NOMO-1 treated with DMSO at 0.1 percent for 48 hours (cell line): ENCODE measurements at regions not wholly inside any gene's neighbourhood (a gene's known extent, or its start where the extent isn't known, plus 50 kb on each side); places are given as distances from the start of the nearest gene placed in this dataset.
"Not testable (repeated sequence)": the region's sequence is repeated elsewhere in the genome, so short reads cannot be mapped to it uniquely, and the experiment has no call there.

ENCODE experiments used
- DNase-seq: peaks from one replicate; lab custom pipeline; 2025; ENCODE audit not compliant: unreplicated experiment; lab: John Stamatoyannopoulos, UW

DNA sequence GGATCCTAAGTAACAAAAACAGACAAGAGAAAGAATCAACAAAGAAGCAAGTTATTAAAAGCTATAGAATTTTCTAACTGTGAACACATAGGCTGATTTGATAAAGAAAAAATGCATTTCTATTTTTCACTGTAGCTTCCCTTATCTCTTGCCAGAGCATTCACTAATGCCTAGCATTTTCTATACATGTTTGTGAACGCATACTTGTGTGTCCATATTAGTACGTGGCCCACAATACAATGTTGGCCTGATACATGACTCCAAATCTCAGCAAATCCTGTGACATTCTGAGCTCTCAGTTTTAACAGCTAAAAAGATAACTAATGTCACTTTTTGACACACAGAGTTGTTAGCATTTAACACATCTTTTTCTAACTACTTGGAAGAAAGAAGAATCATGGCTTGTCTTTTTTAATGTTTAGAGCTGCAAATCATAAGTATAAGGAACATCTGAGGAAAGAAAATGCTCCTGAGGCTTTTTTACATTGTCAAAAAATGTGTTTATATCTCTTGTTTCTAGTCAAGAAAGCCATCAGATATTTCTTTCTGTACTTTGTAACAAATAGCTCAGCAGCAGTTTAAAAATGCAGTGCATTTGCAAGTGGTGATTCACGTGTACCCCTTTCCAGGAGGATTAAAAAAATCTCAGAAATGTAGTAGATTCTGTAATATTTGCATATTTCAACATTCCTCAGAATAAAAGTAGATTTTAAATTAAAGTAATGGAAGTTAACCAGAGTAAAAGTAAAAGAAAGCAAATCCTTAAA lies 1646.8 kb upstream of the TMEFF2 start:
- DNase-seq = no peak

DNA sequence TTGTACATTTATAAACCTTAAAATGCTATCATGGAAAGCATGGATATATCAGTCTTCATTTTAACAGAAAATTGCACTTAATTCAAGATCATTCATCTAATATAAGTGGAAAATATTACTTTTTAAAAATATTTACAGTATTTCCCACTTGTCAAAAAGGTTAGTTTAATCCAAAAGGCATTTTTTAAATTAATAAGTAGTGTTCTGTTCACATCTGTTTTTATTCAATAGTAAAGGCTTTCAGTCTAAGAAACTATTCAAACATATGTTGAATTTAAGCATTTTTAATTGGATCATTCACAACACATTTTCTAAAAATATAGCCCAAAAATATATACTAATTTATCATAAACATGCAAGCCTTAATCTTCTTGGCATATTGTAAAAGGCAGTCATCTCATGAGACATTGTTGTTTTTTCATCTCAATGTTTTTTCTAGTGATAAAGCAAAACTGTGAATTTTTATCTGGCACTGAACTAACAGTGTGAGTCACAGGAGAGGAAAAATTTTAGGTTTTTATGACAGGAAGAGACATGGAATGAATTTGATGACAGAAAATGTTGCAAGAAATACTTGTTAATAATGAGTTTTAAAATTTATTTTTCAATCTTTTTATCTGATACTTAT lies 1642.5 kb upstream of the TMEFF2 start:
- DNase-seq = no peak

DNA sequence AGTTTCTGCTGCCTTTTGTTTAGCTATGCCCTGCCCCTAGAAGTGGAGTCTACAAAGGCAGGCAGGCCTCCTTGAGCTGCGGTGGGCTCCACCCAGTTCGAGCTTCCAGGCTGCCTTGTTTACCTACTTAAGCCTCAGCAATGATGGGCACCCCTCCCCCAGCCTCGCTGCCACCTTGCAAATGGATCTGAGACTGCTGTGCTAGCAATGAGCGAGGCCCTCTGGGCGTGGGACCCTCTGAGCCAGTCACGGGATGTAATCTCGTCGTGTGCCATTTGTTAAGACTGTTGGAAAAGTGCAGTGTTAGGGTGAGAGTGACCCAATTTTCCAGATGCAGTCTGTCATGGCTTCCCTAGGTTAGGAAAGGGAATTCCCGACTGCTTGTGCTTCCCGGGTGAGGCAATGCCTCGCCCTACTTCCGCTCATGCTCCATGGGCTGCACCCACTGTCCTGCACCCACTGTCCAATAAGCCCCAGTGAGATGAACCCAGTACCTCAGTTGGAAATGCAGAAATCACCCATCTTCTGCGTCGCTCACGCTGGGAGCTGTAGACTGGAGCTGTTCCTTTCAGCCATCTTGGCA lies 1641.8 kb upstream of the TMEFF2 start:
- DNase-seq = not testable (repeated sequence)

DNA sequence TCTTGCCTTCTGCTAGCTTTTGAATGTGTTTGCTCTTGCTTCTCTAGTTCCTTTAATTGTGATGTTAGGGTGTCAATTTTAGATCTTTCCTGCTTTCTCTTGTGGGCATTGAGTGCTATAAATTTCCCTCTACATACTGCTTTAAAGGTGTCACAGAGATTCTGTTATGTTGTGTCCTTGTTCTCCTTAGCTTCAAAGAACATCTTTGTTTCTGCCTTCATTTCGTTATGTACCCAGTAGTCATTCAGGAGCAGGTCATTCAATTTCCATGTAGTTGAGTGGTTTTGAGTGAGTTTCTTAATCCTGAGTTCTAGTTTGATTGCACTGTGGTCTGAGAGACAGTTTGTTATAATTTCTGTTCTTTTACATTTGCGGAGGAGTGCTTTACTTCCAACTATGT lies 1639.2 kb upstream of the TMEFF2 start:
- not testable (repeated sequence) for DNase-seq

DNA sequence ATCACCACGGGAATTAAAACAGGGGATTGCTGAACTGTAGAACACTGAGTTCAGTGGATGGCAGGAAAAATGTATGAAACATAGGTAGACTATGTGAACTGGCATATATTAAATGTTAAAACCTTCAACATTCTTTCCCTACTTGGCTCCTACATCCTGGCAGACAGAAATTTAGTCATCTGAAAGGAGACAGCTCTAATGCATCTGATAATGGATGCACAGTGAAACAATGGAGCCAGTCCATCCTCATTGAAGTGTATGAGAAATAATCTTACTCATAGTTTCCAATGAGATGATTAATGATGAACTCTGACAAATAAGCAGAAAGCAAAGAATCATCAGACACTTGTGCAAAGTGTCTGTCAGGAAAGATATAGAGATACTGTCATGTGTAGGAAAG lies 1629.7 kb upstream of the TMEFF2 start:
- no peak for DNase-seq

DNA sequence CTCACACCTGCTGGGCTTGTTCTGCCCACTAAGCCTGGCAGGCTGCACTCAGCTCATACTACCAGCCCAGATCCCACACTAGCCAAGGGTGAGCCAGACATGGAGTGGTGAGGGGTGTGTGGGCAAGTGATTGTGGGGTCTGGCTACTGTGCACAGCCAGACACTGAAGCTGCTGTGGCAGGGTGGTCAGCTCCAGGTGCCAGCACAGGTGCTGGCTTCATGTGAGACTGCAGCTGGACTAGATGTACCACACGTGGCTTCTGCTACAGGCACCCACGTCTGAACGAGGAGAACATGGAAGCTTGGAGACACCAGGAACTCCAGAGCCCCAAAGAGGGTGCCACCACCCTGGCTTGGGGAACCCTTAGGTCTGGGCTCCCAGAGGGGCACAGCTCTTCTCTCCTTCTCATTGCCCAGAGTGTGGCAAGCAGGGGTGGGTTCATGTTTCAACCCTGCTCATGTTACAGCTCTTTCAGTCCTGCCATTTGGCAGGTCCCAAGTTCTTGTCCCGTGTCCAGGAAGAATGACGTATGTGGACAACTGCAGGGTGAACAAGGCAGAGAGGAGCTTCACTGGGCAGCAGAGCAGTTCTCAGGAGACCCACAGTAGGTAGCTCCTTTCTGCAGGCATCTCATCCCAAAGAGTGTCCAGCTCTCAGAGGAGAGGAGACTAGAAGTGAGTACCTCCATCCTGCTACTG lies 1624.2 kb upstream of the TMEFF2 start:
- DNase-seq = no peak

DNA sequence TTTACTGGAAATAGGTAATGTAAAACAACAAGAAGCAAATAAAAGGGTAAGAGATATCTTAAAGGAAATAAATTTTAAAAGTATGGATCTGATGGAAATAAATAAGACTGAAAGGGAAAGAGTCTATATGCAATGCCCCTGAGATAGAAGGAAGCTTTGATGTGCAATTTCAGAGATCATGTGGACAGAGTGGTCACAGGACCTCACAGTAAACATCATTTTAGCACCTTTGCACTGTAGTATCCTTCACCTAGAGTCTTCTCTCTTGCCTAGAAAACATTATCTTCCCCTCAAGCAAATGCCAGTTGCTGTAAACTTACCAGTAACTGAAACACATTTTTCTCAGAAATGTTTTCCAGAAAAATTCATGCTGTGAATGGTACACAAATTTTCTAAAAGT lies 1621.3 kb upstream of the TMEFF2 start:
- DNase-seq = no peak

DNA sequence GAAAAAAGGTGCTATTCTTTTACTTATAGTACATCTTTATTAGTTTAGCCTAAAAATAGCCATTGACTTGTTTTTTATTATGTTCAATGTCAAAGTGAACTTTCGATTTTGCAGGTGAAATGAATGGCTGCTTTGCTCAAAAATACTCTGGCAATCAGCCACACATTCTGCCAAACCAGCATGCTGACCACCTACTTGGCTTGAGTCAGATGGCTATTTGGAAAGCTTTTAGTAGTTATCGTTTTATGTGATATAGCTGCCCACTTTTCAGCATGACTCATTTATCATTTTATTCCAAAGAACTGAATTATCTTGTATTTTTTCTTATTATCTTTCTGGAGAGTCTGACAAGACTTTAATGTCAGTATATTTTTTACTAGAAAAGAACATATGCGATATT lies 1615.8 kb upstream of the TMEFF2 start:
- DNase-seq = no peak

DNA sequence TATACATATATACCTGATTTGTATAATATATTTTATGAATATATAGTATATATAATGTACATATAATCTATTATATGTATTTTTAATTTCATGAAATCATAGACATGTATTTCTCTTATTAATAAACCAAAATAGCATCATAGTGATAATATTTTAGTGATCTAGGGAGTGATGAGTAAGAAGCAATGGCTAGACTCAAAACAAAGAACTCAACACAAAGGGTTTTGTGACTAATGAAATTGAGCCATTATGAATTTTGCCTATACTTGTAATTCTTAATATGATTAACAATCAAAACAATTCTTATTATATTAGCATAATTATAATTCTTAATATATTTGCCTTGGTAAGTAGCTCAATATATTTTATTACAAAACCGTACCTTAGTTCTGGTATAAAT lies 1614.1 kb upstream of the TMEFF2 start:
- DNase-seq = no peak

DNA sequence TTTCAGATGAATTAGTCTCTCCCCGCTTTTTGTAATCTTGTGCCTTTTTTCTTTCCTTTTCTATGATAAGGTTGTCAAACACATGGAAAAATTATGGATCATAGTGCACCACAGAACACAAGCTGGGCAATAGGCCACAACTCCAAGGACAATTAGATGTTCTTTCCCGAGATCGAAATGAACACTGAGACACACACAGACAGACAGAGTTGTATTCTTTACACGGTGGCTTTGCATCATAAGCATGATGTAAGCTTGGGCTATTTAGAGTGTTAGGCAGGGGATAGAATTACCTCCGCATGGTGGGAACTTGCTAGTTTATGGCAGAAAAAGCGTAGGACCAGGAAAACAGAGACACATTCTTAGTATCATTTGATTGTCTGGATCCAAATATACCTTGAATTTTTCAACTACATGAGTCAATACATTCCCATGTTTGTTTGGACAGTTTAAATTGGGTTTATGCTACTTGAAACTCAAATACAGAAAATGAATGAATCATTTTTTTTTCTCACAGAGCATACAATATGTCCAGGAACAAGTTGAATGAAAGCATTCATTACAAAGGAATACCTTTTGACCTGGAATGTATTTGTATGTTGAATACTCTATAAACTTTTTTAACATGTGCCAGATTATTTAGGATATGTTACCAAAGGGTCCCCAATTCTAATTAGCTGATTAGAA lies 1611.5 kb upstream of the TMEFF2 start:
- DNase-seq = no peak

DNA sequence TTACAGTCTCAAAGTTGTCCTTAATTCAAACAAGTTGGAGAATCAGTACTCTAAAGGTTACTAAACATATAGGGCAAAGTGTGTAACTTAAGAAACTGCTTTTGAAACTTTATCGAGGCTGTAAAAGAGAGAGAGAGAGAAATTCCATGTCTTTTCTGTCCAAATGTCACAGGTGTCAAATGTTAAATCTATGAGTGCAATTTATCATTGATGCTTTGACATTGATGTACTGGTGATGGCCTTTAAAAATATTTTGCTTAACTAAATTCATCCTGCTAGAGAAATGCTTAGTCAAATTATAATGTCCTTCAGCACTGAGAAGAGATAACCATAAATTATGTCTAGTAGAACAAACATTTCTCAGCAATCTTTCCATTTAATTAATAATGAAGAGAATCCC lies 1602.1 kb upstream of the TMEFF2 start:
- DNase-seq = no peak

DNA sequence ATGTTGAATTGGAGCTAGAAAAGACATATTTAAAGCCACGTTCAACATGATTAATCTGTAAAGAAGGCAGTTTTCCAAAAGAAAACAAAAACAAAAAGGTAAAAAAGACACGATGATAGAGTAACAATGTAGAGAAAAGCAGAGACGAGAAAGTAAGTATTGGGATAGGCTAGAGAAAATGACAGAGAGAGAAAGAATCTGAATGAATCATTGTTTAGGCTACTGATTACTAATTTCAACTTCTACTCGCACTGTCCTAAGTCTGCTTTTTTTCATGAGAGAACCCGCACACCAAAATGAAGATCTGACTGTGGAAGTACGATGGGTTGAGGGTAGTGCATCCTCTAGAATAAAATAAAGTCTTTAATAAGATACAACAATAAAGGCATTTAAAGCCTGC lies 1599.2 kb upstream of the TMEFF2 start:
- no peak for DNase-seq

DNA sequence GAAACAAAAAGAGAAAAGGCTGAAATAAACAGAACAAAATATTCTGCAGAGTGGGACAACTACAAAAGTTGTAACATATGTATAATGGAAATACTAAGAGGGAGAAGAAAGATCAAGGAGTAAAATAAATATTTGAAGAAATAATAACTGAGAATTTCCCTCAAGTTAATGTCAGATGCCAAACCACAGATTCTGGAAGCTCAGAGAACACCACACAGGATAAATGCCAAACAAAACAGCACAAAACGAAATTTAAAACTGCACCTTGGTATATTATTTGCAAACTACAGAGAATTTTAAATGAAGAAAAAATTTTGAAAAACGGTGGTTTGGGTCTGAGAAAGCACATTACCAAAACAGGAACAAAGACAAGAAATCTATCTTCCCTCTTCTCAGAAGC lies 1588.9 kb upstream of the TMEFF2 start:
- DNase-seq = no peak

DNA sequence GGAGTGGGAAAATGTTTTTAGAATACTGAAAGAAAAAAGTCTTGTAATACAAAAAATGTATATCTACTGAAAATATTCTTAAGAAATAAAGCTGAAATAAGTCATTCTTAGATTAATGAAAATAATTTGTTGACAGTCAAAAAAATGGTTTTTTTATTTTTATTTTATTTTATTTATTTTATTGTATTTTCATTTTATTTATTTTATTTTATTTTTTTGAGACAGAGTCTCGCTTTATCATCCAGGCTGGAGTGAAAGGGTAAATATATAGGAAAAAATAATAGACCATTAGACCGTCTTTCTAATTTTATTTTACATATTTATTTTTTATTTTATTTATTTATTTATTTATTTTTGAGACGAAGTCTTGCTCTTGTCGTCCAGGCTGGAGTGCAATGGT lies 1583.6 kb upstream of the TMEFF2 start:
- no peak for DNase-seq

DNA sequence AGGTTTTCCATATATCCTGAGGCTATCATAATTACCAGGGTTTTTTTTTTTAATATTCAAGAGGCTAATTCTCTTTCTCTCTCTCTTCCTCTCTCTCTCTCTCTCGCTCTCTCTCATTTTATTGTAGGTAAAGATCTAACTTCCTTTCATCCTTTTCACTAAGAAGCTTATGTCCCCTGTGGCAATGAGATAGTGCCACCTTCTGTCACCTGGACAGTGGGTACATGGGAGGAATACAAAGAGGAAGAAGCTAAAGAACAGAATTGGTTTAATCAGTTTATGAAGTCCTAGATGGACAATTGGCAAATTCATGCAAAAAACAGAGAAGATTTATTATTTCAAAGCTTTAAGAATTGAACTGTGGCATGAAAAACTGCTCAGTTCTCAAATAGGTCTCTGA lies 1582.3 kb upstream of the TMEFF2 start:
- no peak for DNase-seq

DNA sequence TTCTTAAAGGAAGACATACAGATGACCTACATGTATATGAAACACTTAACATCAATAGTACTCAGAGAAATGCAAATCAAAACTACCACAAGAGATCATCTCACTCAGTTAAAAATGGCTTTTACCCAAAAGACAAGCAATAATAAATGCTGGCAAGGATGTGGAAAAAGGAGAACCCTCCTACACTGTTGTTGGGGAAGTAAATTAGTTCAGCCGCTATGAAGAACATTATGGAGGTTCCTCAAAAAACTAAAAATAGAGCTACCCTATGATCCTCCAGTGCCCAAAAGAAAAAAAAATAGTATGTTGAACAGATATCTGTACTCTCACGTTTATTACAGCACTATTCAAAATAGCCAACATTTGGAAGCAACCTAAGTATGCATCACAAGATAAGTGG lies 1579.4 kb upstream of the TMEFF2 start:
- DNase-seq = no peak

DNA sequence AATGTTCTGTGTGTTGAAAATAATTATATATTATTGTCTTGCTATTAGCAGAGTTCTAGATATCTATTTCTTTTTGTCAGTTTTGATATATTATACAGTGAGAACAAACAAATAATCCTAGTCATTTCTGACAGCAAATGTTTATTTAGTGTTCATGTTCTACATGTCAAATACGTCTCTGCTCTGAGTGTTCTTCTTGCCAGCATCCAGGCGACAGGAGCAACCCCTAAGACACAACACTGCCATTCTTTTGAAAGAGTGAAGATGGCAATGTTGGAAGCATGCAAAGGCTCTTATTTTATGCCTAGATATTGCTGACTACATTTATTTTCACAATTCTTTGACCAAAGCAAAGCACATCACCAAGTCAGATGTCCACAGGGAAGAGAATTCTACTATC lies 1556.6 kb upstream of the TMEFF2 start:
- no peak for DNase-seq

DNA sequence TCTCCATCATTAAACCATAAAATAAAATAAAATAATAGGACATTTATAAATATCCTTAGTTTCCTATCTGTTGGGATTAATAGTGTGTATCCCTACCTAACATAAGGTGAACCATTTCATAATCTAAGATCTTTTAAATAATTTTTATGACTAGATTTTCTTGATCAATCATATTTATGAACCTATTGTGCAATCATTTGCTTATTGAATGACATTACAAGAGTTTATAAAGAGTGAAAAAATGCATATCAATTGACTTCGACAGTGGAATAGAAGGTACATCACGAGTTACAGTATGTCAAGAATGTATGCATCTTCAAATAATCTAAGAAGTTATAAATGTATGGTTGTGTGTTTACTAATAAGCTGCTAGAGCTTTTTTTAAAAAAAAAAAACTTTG lies 1554.8 kb upstream of the TMEFF2 start:
- DNase-seq = no peak

DNA sequence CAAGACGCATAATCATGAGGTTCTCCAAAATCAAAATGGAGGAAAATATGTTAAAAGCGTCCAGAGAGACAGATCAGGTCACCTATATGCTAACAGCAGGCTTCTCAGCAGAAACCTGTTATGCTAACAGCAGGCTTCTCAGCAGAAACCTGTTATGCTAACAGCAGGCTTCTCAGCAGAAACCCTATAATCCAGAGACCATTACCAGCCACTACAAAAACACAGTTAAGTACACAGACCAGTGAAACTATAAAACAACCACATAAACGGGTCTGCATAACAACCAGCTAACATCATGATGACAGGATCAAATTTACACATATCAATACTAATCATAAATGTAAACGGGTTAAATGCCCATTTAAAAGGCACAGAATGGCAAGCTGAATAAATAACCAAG lies 1548.4 kb upstream of the TMEFF2 start:
- DNase-seq = no peak

DNA sequence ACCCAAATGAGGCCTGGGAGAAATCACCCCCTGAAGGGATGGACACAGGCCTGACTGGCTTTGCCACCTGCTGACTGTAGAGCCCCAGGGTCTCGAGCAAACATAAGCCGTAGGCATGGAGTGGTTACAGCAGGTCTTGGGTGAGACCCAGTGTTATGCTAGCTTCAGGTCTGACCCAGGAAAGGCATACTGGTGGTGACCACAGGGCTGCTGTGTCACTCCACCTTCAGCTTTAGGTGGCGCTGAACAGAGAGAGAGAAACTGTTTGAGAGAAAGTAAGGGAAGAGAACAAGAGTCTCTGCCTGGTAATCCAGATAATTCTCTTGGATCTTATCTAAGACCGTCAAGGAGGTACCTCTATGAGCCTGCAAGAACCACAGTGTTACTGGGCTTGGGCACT lies 1544.2 kb upstream of the TMEFF2 start:
- no peak for DNase-seq

DNA sequence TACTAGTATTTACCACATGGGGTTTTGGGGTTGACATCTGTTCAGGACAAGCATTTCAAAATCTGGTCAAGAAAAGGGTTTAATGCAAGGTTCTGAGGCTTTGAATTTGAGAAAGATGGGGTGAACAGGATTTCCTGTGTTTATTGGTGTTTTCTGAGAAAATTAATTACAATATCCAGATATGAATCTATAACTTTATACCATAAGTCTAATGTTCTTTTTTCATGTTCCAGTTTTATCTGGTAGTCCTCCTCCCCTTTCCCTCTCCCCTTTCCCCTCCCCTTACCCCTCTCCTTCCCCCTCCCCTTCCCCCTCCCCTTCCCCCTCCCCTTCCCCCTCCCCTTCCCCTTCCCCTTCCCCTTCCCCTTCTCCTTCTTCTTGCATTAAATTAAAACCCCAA lies 1518.2 kb upstream of the TMEFF2 start:
- DNase-seq = no peak
